NCI-H146 treated with DMSO at 0.1 percent for 48 hours (cell line): ENCODE measurements at regions not wholly inside any gene's neighbourhood (a gene's known extent, or its start where the extent isn't known, plus 50 kb on each side); places are given as distances from the start of the nearest gene placed in this dataset.

Experiments
- DNase-seq: peaks from one replicate; lab custom pipeline; 2025; ENCODE audit not compliant: unreplicated experiment; lab: John Stamatoyannopoulos, UW

- DNase-seq: no peak
Observed at GRCh38 chr2:59538398-59538911, 1015.0 kb downstream of the BCL11A start.

DNA sequence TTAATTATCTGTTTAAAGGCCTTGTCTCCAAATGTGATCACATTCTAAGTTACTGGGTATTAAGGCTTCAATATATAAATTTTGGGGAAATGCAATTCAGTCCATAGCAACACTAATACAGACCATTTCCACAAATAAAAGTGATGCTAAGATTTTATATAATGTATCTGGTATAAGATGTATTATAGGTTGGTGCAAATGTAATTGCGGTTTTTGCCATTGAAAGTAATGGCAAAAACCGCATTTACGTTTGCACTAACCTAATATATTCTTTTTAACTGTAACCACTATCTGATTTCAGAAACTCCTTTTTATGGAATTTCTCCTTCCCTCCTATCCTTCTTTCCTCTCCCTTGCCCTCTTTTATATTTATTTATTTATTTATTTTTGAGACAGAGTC is 1020.6 kb downstream of the BCL11A start:
- no peak for DNase-seq

GRCh38 chr2:59530258-59530657 is 1023.2 kb downstream of the BCL11A start:
- no peak for DNase-seq

DNA sequence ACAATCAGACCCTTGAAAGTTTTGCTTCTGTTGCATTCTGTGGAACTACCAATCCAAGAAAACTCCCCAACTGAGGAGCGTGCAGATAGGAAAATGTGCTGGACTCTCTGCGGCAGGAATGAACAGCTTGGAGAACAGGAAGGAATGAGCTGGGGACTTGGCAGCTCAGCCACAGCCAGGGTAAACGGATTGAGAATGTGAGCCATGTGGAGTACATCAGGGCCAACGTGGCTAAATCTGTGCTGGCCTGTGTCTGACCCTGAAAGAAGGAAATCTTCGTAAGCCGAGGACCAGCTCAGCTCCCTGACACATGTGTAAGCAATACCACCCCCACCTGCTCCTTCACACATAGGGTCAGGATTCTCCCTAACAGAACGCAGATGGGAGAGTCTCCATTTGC is 1023.7 kb downstream of the BCL11A start:
- no peak for DNase-seq

- no peak for DNase-seq
Observed at GRCh38 chr2:59528525-59528924, 1024.9 kb downstream of the BCL11A start.

DNA sequence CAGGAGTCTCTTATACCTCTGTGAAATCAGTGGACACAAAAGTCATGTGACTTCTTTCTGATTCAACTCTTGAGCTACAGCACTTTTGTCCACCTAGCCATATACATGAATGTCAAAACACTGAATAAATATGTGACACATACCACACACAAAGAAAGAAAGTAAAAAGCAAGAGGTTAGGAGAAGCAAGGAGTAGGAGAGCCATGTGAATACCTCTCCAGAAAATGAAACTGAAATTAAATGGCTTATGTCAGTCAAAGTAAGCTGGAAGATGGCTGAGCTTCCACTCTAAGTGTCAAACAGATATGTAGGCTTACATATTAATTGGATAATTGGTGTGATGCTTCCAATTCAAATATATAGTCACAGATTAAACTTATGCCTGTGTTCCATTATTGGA is 1050.5 kb downstream of the BCL11A start:
- DNase-seq: no peak

DNA sequence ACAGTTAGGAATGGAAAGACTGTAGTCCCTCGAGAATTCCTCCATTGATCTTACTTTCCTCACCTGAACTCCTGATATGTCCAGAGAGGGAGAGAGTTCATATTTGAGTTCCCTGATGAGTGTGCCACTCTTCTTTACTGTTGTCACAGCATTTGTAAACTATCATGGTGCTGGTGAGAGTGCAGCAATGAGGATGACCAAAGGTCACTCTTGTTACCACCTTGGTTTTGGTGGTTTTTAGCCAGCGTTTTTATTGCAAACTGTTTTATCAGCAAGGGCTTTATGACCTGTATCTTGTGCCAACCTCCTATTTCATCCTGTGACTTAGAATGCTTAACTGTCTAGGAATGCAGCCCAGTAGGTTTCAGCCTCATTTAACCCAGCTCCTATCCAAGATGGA is 1062.5 kb downstream of the BCL11A start:
- no peak for DNase-seq

DNA sequence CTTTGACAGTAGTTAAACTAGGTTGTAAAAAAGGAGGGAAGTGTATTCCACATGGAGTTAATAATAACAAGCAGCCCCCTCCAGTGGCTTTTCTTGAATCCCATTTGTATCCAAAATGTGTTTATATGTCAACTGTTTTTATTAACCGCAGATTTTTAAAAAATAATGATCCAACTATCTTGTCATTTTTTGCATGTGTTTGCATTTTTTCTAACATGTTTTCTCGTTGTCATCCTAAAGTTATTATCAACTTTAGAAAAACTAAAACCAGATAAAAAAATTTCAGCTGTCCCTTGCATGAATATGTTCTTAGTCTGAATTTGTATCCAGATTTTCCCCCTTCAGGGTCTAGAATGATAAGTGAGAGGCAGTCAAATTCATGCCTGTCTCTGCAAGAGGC is 1063.3 kb downstream of the BCL11A start:
- DNase-seq: no peak

- DNase-seq: no peak
Observed at GRCh38 chr2:59484673-59485072, 1068.8 kb downstream of the BCL11A start.

- DNase-seq: no peak
Observed at GRCh38 chr2:59463426-59463825, 1090.0 kb downstream of the BCL11A start.

DNA sequence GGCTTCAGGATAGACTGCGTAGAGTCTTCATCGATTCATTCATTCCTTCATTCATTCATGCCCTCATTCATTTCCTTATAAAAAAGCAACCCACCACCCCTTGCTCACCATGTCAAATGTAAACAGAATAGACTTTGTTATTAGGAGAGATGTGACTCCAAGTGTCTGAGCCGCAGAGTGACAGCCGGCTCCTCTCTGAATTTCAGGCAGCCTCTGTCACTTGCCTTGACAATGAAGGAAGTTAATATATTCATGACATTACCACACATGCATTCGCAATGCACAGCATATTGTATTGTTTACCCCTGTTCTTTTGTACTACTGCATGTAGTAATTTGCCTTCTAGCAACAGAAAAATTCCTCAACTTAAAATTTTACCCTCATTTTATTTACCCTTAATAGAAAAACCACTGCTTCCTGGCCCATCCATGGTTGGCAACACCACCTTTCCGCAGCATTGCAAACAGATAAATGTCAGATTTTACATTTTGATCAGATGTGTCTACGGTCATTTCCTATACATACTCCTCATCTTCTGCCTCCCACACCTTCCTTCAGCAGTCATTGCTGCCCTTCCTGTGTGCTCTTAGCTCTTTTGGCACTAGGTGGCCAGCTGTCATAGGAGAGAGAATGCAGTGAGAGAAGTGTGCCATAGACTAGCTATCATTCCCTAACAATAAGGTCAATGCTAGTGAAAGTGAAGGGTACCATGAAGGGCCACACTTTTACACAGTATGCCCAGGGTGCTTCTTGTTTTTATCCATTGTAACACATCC is 1090.8 kb downstream of the BCL11A start:
- DNase-seq: no peak

DNA sequence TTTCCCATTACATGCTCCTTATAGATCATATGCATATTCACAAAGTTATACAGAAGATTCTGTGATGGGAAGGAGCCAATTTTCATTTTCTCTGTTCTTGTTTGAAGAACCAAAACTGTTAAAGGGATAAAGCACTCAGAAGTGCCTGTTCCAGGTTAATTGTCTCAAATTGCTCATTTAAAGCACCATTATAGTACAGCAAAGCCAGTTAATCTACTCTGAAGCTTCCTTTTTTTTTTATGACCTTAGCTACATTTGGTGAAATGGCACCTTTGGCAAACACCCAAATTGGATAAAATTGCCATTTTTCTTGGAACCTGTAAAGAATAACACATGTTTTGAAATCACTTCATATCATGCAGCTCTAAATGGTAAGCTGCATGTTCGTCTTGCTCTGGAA is 1092.3 kb downstream of the BCL11A start:
- peak; percentile 2 for DNase-seq

- DNase-seq: peak; percentile 51
Observed at GRCh38 chr2:59458800-59459199, 1094.7 kb downstream of the BCL11A start.

DNA sequence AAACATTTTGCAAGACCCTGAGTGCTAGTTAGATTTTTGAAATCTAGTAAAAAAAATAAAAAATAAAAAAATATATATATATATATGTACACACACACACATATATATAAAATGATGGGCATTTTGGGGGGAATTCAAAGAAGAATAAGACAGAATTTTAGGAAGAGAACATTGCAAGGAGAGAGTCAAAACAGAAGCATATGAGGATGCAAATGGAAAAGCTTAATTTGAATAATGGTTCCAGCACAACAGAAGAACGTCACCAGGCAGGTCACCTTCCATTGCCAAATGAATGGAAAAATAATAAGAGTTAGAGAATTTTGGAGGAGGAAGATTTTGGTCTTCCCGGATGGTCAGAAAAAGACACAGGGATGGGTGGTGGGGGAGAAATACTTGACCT is 1097.2 kb downstream of the BCL11A start:
- no peak for DNase-seq

GRCh38 chr2:59449274-59449673 is 1104.2 kb downstream of the BCL11A start:
- DNase-seq: no peak

- DNase-seq: no peak
Observed at GRCh38 chr2:59440491-59440890, 1113.0 kb downstream of the BCL11A start.

DNA sequence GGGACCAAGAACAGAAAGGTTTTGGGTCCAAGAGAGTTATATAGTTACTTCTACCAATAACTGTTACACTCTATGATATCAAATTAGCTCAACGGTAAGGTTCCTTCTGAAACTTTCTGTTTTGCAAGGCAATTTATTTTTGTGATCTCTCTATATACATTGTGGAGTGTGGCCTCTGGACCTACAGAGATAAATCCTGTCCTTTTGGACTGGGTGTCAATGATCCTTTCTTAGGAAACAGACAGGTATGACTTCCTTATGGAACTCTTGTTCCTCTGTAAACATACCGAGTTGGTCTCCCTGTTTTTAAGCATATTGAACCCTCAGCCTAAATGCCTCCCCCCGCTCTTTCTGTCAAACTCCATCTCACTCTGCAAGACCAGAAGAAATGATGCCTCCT is 1117.8 kb downstream of the BCL11A start:
- DNase-seq: no peak

DNA sequence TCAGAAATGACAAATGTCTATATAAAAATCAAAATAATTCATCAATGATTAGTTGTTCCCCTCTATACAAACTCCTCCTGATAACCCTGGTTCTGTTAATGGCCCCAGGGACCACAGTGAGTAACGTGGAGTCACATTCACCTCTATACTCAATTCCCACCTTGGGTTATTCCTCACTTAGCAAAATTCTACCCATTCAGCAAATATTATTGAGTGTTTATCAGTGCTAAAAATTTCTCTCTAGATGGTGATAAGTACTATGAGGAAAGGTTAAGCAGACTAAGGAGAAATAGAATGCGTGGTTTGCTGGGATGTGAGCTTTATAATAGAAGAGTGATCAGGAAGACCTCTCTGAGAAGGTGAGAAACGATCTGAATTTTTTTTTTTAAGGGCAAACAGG is 1124.5 kb downstream of the BCL11A start:
- no peak for DNase-seq

- DNase-seq: no peak
Observed at GRCh38 chr2:59427980-59428379, 1125.5 kb downstream of the BCL11A start.

- DNase-seq: no peak
Observed at GRCh38 chr2:59425247-59425646, 1128.2 kb downstream of the BCL11A start.

- DNase-seq: no peak
Observed at GRCh38 chr2:59413751-59414570, 1139.5 kb downstream of the BCL11A start.

DNA sequence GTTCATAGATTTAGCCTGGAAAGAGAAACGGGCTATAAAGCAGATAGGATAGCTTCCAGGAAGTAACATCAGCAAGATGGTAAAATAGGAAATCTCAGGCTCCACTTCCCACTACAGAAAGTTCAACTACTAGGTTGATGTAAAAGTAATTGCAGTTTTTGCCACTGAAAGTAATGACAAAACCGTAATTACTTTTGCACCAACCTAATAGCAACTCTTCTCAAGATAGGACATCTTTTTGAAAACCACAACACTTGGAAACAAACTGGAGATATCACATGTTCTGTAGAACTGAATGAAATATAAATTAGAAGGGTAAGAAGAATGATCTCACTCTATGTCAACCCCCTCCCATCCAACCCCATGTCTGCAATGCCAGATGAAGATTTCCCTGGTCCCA is 1154.3 kb downstream of the BCL11A start:
- no peak for DNase-seq
